Skeletal muscle tissue (tissue), 3 donors: ENCODE measurements at regions not wholly inside any gene's neighbourhood (a gene's known extent, or its start where the extent isn't known, plus 50 kb on each side); places are given as distances from the start of the nearest gene placed in this dataset.

Experiments
- H3K27ac ChIP-seq: one replicate; pipeline ENCODE4 v1.7.0; 2013; ENCODE audit warnings: mild to moderate bottlenecking, low read depth, low read length, inconsistent platforms
- H3K27me3 ChIP-seq, 3 donors: one replicate each; pipeline ENCODE4 v1.7.0; 2013; ENCODE audit warnings: low read length in 3 of 3; ENCODE audit not compliant: control insufficient read depth in 3 of 3, insufficient read depth in 3 of 3
- H3K36me3 ChIP-seq, 3 donors: one replicate each; pipeline ENCODE4 v1.7.0; 2013; ENCODE audit warnings: low read length in 3 of 3; ENCODE audit not compliant: control insufficient read depth in 3 of 3, insufficient read depth in 3 of 3
- H3K4me1 ChIP-seq, 3 donors: one replicate each; pipeline ENCODE4 v1.7.0; 2013; ENCODE audit warnings: low read length in 3 of 3, mild to moderate bottlenecking in 3 of 3; ENCODE audit not compliant: control insufficient read depth in 3 of 3, insufficient read depth in 3 of 3
- H3K4me3 ChIP-seq, 3 donors: one replicate each; pipeline ENCODE4 v1.7.0; 2013; ENCODE audit warnings: low read length in 3 of 3
- H3K9ac ChIP-seq, 3 donors: one replicate each; pipeline ENCODE4 v1.7.0; 2013; ENCODE audit warnings: low read length in 3 of 3, mild to moderate bottlenecking in 3 of 3, moderate library complexity in 2 of 3, low read depth in 1 of 3
- H3K9me3 ChIP-seq, 3 donors: one replicate each; pipeline ENCODE4 v1.7.0; 2013; ENCODE audit warnings: low read length in 3 of 3; ENCODE audit not compliant: control insufficient read depth in 3 of 3
- donor health status: Osteomylitis.

- H3K27me3 ChIP-seq, result no peaks in the 10 kb centered on the region
- H3K27ac ChIP-seq, result no peak overlapping the region
- H3K9me3 ChIP-seq, result no peaks in the 10 kb centered on the region
- H3K4me1 ChIP-seq, result no peaks in the 10 kb centered on the region
- H3K4me3 ChIP-seq, result no peak overlapping the region
- no peak overlapping the region for H3K9ac ChIP-seq
- H3K36me3 ChIP-seq, result no peaks in the 10 kb centered on the region
Measured at GRCh38 chr5:144582066-144582465, 411.4 kb downstream of the KCTD16 start.

GRCh38 chr5:144581044-144581443 is 410.4 kb downstream of the KCTD16 start:
- no peaks in the 10 kb centered on the region for H3K36me3 ChIP-seq
- H3K9me3 ChIP-seq, result no peaks in the 10 kb centered on the region
- no peak overlapping the region for H3K4me3 ChIP-seq
- no peaks in the 10 kb centered on the region for H3K27me3 ChIP-seq
- H3K27ac ChIP-seq, result no peak overlapping the region
- H3K9ac ChIP-seq, result no peak overlapping the region
- no peaks in the 10 kb centered on the region for H3K4me1 ChIP-seq

DNA sequence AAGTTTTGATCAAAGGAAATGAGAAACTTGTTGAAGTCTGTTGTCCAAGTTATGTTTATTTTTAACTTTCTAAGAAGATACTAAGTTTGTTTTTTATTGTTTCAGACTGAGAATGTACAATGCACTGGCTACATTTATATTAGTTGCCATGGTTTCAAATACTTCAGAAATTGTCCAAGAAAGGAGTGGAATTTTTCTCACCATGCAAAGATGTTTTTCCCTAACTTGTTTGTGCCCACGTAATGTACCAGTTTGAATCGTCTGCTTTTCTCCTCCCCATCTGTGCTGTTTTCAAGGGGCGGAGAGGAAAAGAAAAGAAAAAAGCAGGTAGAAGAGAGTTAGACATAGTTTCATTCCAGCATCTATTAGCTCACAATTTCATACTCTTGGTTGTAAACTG is 407.0 kb downstream of the KCTD16 start:
- no peaks in the 10 kb centered on the region for H3K36me3 ChIP-seq
- no peak overlapping the region for H3K27ac ChIP-seq
- no peaks in the 10 kb centered on the region for H3K27me3 ChIP-seq
- no peak overlapping the region for H3K4me3 ChIP-seq
- H3K9ac ChIP-seq, result no peak overlapping the region
- peaks cover 0 to 6% (median 0%) of the 10 kb centered on the region in 3 donors for H3K9me3 ChIP-seq
- H3K4me1 ChIP-seq, result no peaks in the 10 kb centered on the region

GRCh38 chr5:144575736-144576135 is 405.1 kb downstream of the KCTD16 start:
- Histone ChIP-seq H3K4me3 (no peak overlapping the region), H3K4me1 (no peaks in the 10 kb centered on the region), H3K9me3 (peaks cover 0 to 7% (median 0%) of the 10 kb centered on the region in 3 donors), H3K27me3 (no peaks in the 10 kb centered on the region), H3K36me3 (no peaks in the 10 kb centered on the region), H3K9ac (no peak overlapping the region), H3K27ac (no peak overlapping the region)

GRCh38 chr5:144567421-144567780 is 396.7 kb downstream of the KCTD16 start:
- no peak overlapping the region for H3K4me3 ChIP-seq
- H3K27me3 ChIP-seq, result no peaks in the 10 kb centered on the region
- peaks cover 2 to 7% (median 6%) of the 10 kb centered on the region in 3 donors for H3K9me3 ChIP-seq
- H3K27ac ChIP-seq, result no peak overlapping the region
- no peaks in the 10 kb centered on the region for H3K4me1 ChIP-seq
- no peaks in the 10 kb centered on the region for H3K36me3 ChIP-seq
- H3K9ac ChIP-seq, result no peak overlapping the region

DNA sequence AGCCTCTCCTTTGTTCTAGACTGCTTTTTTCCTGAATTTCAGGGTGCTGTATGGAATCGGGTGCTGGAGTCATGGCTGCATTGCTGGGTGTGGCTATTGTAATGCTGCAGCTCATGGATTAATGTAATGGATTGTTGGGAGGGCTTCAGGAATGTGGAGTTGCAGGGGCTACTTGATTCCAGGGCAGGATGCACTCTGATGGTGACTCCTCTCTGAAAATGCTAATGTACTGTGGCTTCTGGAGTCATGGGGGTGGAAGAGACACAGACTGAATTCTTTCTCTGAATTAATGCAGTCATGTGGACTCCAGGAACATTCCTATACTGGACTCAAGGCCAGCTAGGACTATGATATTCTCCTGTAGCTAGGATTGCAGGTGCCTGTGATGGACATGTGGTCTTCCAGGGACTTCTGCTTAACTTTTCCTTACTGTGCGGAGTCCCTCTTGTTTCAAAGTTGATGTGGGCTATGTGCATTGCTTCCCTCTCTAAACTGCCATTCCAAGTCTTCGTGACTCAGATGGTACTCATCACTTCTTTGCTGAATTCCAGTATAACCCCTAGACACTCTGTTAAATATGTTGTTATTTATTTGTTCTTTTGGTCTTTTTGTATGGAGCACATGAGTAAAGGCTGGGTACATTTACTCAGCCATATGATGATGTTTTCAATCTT is 396.2 kb downstream of the KCTD16 start:
- Histone ChIP-seq H3K27ac (no peak overlapping the region), H3K4me1 (no peaks in the 10 kb centered on the region), H3K36me3 (no peaks in the 10 kb centered on the region), H3K9ac (no peak overlapping the region), H3K4me3 (no peak overlapping the region), H3K27me3 (no peaks in the 10 kb centered on the region), H3K9me3 (peaks cover 2 to 7% (median 6%) of the 10 kb centered on the region in 3 donors)

DNA sequence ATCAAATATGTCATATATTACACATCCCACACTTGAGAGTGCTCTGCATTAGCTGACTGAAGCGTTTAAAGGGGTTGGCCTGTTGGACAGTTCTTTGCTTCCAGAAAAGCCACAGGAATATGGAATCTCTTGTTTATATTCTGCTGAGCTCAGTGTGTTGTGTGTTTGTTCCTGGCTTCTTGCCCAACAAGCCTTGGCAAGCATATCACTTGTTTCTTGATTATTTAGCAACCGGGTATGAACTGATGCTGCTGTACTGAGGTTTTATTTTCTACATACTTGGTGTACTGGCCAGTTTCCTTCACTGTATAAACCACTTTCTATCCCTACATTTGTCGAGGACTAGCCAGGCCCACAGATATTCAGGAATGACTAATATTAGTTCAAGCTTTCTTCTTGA is 378.9 kb downstream of the KCTD16 start:
- no peak overlapping the region for H3K27ac ChIP-seq
- H3K4me1 ChIP-seq, result no peaks in the 10 kb centered on the region
- peaks cover 0 to 1% (median 0%) of the 10 kb centered on the region in 3 donors for H3K9me3 ChIP-seq
- no peaks in the 10 kb centered on the region for H3K36me3 ChIP-seq
- no peak overlapping the region for H3K4me3 ChIP-seq
- H3K27me3 ChIP-seq, result no peaks in the 10 kb centered on the region
- H3K9ac ChIP-seq, result no peak overlapping the region

DNA sequence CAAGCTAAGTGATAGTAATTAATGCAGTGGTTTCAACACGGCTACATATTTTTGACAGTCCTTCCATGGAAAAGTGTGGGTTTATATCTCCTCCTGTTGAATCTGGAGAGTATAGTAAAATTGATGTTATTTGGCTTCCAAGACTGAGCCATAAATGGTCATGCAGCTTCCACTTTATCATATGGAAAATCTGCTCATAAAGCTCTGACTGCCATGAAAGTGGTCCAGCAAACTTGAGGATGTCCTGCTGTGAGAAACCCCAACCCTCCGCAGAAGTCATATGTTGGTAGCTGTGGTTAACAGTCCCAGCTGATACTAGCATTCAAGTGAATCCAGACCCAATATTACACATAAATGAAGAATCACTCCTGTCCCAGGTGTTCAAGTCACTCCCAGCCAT is 378.3 kb downstream of the KCTD16 start:
- Histone ChIP-seq H3K4me1 (no peaks in the 10 kb centered on the region), H3K4me3 (no peak overlapping the region), H3K9me3 (no peaks in the 10 kb centered on the region), H3K9ac (no peak overlapping the region), H3K27me3 (no peaks in the 10 kb centered on the region), H3K36me3 (no peaks in the 10 kb centered on the region), H3K27ac (no peak overlapping the region)

DNA sequence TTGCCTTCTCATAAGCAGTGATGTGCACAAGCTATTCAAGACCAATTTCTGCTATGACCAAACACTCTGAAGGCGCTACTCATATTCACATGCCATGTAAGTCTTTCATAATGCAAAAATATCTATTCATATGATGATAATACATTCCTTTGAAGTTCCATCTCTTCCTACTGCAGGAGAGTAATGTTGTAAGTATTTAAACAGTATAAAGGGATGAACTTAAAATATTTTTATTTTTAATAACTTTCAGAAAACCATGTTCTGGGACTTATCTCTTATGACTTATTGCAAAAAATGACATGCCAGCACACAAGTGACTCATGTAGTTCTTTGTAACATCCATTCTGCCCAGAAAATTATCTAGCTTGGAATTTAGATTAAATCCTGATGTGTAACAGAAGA is 376.4 kb downstream of the KCTD16 start:
- Histone ChIP-seq H3K4me1 (no peaks in the 10 kb centered on the region), H3K27me3 (no peaks in the 10 kb centered on the region), H3K27ac (no peak overlapping the region), H3K9me3 (no peaks in the 10 kb centered on the region), H3K4me3 (no peak overlapping the region), H3K9ac (no peak overlapping the region), H3K36me3 (no peaks in the 10 kb centered on the region)

GRCh38 chr5:144538845-144539244 is 368.2 kb downstream of the KCTD16 start:
- Histone ChIP-seq H3K27ac (no peak overlapping the region), H3K36me3 (no peaks in the 10 kb centered on the region), H3K4me3 (no peak overlapping the region), H3K9me3 (peaks cover 0 to 4% (median 0%) of the 10 kb centered on the region in 3 donors), H3K27me3 (no peaks in the 10 kb centered on the region), H3K9ac (no peak overlapping the region), H3K4me1 (no peaks in the 10 kb centered on the region)
